ENCODE measurements at regions not wholly inside any gene's neighbourhood (a gene's known extent, or its start where the extent isn't known, plus 50 kb on each side); places are given as distances from the start of the nearest gene placed in this dataset.

GRCh38 chr7:46547044-46547443 lies 626.0 kb upstream of the IGFBP3 start:
- Histone ChIP-seq H3K9me3 (ENCODE audit: severe bottlenecking) (no peaks in the 10 kb centered on the region), H3K4me1 (ENCODE audit: insufficient read depth, poor library complexity, severe bottlenecking) (peaks cover 51% of the 10 kb centered on the region), H3K27me3 (ENCODE audit: insufficient read depth, poor library complexity, severe bottlenecking) (no peaks in the 10 kb centered on the region), H3K27ac (ENCODE audit: poor library complexity, severe bottlenecking) (peak overlapping the region; percentile 37), H3K4me3 (ENCODE audit: severe bottlenecking) (no peak overlapping the region), H3K36me3 (ENCODE audit: low read depth) (no peaks in the 10 kb centered on the region)
- no peak for TF ChIP-seq CTCF (IDR thresholded peaks at IDR 0.05; ENCODE audit: poor library complexity, severe bottlenecking)
- ATAC-seq (ENCODE audit: low read depth) = no peak
- DNase-seq (ENCODE audit: low spot score) = no peak

- ATAC-seq (ENCODE audit: low read depth) = peak; percentile 64
- Histone ChIP-seq H3K27me3 (ENCODE audit: insufficient read depth, poor library complexity, severe bottlenecking) (no peaks in the 10 kb centered on the region), H3K36me3 (ENCODE audit: low read depth) (no peaks in the 10 kb centered on the region), H3K4me3 (ENCODE audit: severe bottlenecking) (no peak overlapping the region), H3K27ac (ENCODE audit: poor library complexity, severe bottlenecking) (peak overlapping the region; percentile 37), H3K4me1 (ENCODE audit: insufficient read depth, poor library complexity, severe bottlenecking) (peaks cover 50% of the 10 kb centered on the region), H3K9me3 (ENCODE audit: severe bottlenecking) (no peaks in the 10 kb centered on the region)
- no peak for DNase-seq (ENCODE audit: low spot score)
- no peak for TF ChIP-seq CTCF (IDR thresholded peaks at IDR 0.05; ENCODE audit: poor library complexity, severe bottlenecking)
Observed at GRCh38 chr7:46545790-46546189, 624.7 kb upstream of the IGFBP3 start.

- no peak for TF ChIP-seq CTCF (IDR thresholded peaks at IDR 0.05; ENCODE audit: poor library complexity, severe bottlenecking)
- H3K27ac ChIP-seq (ENCODE audit: poor library complexity, severe bottlenecking) = peak overlapping the region; percentile 37
- peaks cover 37% of the 10 kb centered on the region for H3K4me1 ChIP-seq (ENCODE audit: insufficient read depth, poor library complexity, severe bottlenecking)
- H3K4me3 ChIP-seq (ENCODE audit: severe bottlenecking) = no peak overlapping the region
- H3K27me3 ChIP-seq (ENCODE audit: insufficient read depth, poor library complexity, severe bottlenecking) = no peaks in the 10 kb centered on the region
- ATAC-seq (ENCODE audit: low read depth) = peak; percentile 67
- H3K9me3 ChIP-seq (ENCODE audit: severe bottlenecking) = no peaks in the 10 kb centered on the region
- no peaks in the 10 kb centered on the region for H3K36me3 ChIP-seq (ENCODE audit: low read depth)
- no peak for DNase-seq (ENCODE audit: low spot score)
Observed at GRCh38 chr7:46544396-46545008, 623.4 kb upstream of the IGFBP3 start.

GRCh38 chr7:46542076-46542475 lies 621.0 kb upstream of the IGFBP3 start:
- H3K36me3 ChIP-seq (ENCODE audit: low read depth) = no peaks in the 10 kb centered on the region
- ATAC-seq (ENCODE audit: low read depth) (no peak), DNase-seq (ENCODE audit: low spot score) (no peak)
- no peaks in the 10 kb centered on the region for H3K27me3 ChIP-seq (ENCODE audit: insufficient read depth, poor library complexity, severe bottlenecking)
- H3K4me3 ChIP-seq (ENCODE audit: severe bottlenecking) = no peak overlapping the region
- peaks cover 30% of the 10 kb centered on the region for H3K4me1 ChIP-seq (ENCODE audit: insufficient read depth, poor library complexity, severe bottlenecking)
- no peak for TF ChIP-seq CTCF (IDR thresholded peaks at IDR 0.05; ENCODE audit: poor library complexity, severe bottlenecking)
- H3K9me3 ChIP-seq (ENCODE audit: severe bottlenecking) = no peaks in the 10 kb centered on the region
- no peak overlapping the region for H3K27ac ChIP-seq (ENCODE audit: poor library complexity, severe bottlenecking)

- Histone ChIP-seq H3K36me3 (ENCODE audit: low read depth) (no peaks in the 10 kb centered on the region), H3K27ac (ENCODE audit: poor library complexity, severe bottlenecking) (no peak overlapping the region), H3K4me3 (ENCODE audit: severe bottlenecking) (no peak overlapping the region), H3K27me3 (ENCODE audit: insufficient read depth, poor library complexity, severe bottlenecking) (no peaks in the 10 kb centered on the region), H3K9me3 (ENCODE audit: severe bottlenecking) (no peaks in the 10 kb centered on the region), H3K4me1 (ENCODE audit: insufficient read depth, poor library complexity, severe bottlenecking) (peaks cover 9% of the 10 kb centered on the region)
- no peak for TF ChIP-seq CTCF (IDR thresholded peaks at IDR 0.05; ENCODE audit: poor library complexity, severe bottlenecking)
- DNase-seq (ENCODE audit: low spot score) (no peak), ATAC-seq (ENCODE audit: low read depth) (no peak)
Observed at GRCh38 chr7:46539892-46540483, 618.9 kb upstream of the IGFBP3 start.
